Panc1 (cell line): ENCODE measurements at regions not wholly inside any gene's neighbourhood (a gene's known extent, or its start where the extent isn't known, plus 50 kb on each side); places are given as distances from the start of the nearest gene placed in this dataset.

ENCODE experiments used
- ATAC-seq: fragments of 200-7000 bp; cut with Tn5 transposase; 2 replicates; pipeline ENCODE4 v1.9.1; 2020; ENCODE audit warnings: mild to moderate bottlenecking, moderate library complexity
- BruUV-seq: library from RNA; stranded (reverse); fragments of 400-500 nt; replicated peaks from 2 replicates; lab custom pipeline; 2021; lab: Mats Ljungman, UMichigan
- CTCF ChIA-PET: fragments of 300-600 bp; sonication (Branson Sonifier 250); formaldehyde crosslinking; loops from one replicate; lab custom pipeline; 2022; ENCODE audit warnings: antibody characterized with exemption; lab: Charles Lee
- POLR2A ChIA-PET: fragments of 300-600 bp; sonication (Branson Sonifier 250); formaldehyde crosslinking; loops from one replicate; lab custom pipeline; 2022; ENCODE audit warnings: antibody characterized with exemption; lab: Charles Lee
- DNase-seq: peaks from one replicate; pipeline ENCODE4 v3.0.0-alpha.2; 2010; ENCODE audit warnings: low read depth, low spot score
- H3K27ac ChIP-seq: 2 replicates; pipeline ENCODE4 v1.5.1; 2011; ENCODE audit warnings: mild to moderate bottlenecking, low read length, inconsistent platforms
- H3K27me3 ChIP-seq: fragments of 200-500 bp; sonication (Bioruptor generic); 2 replicates; pipeline ENCODE4 v1.6.0; 2014; ENCODE audit warnings: low read length, inconsistent platforms; ENCODE audit not compliant: control insufficient read depth, insufficient read depth
- H3K36me3 ChIP-seq: fragments of 200-500 bp; sonication (Bioruptor generic); 2 replicates; pipeline ENCODE4 v1.5.1; 2014; ENCODE audit warnings: inconsistent platforms, mild to moderate bottlenecking, low read length, moderate library complexity; ENCODE audit not compliant: control insufficient read depth, insufficient read depth
- H3K4me1 ChIP-seq: 2 replicates; pipeline ENCODE4 v1.5.1; 2011; ENCODE audit warnings: inconsistent platforms, mild to moderate bottlenecking, low read length, moderate library complexity; ENCODE audit not compliant: control insufficient read depth, insufficient read depth
- H3K4me3 ChIP-seq, 2 experiments: 2 replicates each; pipeline ENCODE4 v1.5.1; 2011 to 2012; ENCODE audit warnings: low read depth in 2 of 2, low read length in 2 of 2, mild to moderate bottlenecking in 2 of 2, inconsistent platforms in 1 of 2, moderate library complexity in 1 of 2
- H3K9me3 ChIP-seq: fragments of 200-500 bp; sonication (Bioruptor generic); 2 replicates; pipeline ENCODE4 v1.5.1; 2014; ENCODE audit warnings: low read depth, mild to moderate bottlenecking, inconsistent platforms, low read length, moderate library complexity; ENCODE audit not compliant: control insufficient read depth, insufficient read depth
- POLR2AphosphoS5 ChIP-seq: IDR thresholded peaks from 2 replicates; pipeline ENCODE4 v1.6.1; 2012; ENCODE audit warnings: mild to moderate bottlenecking, low read depth, low read length, moderate library complexity
- SIN3A ChIP-seq: IDR thresholded peaks from 2 replicates; pipeline ENCODE4 v1.6.1; 2012; ENCODE audit warnings: low read depth, mild to moderate bottlenecking, low read length, moderate library complexity, borderline replicate concordance; ENCODE audit not compliant: insufficient read depth
- TCF7L2 ChIP-seq: IDR thresholded peaks from 2 replicates; pipeline ENCODE4 v1.6.1; 2011; ENCODE audit warnings: mild to moderate bottlenecking, low read depth, low read length, inconsistent platforms
- in situ Hi-C: cut with HindIII; loops from 2 replicates; pipeline ENCODE4 v1.10.0; 2016; ENCODE audit warnings: low sequenced_read_pairs, low pct_unique_long_range_greater_than_20kb
- intact Hi-C: fragments of 100-400 bp; cut with micrococcal nuclease; formaldehyde crosslinking; loops from one replicate; pipeline ENCODE4 v1.10.0; 2022; ENCODE audit not compliant: unreplicated experiment
- TF ChIP-seq, protein P1 (sequence below), 2 experiments: IDR thresholded peaks; 2 replicates each; pipeline ENCODE4 v1.6.1; 2011 to 2012; ENCODE audit warnings: low read depth in 2 of 2, control low read depth in 1 of 2, low read length in 1 of 2, mild to moderate bottlenecking in 1 of 2, moderate library complexity in 1 of 2; ENCODE audit not compliant: insufficient read depth in 1 of 2
- TF ChIP-seq, protein P2 (sequence below): fragments of 450-650 bp; IDR thresholded peaks from 2 replicates; pipeline ENCODE4 v1.5.1; 2017; ENCODE audit warnings: mild to moderate bottlenecking

- Histone ChIP-seq H3K27me3 (no peaks in the 10 kb centered on the region), H3K36me3 (no peaks in the 10 kb centered on the region), H3K27ac (no peak overlapping the region), H3K9me3 (no peaks in the 10 kb centered on the region), H3K4me3 (no peak overlapping the region), H3K4me1 (no peaks in the 10 kb centered on the region)
- ChIA-PET POLR2A (no interaction called here), CTCF (no interaction called here)
- DNase-seq (no peak), ATAC-seq (no peak)
- no TSS peak for BruUV-seq
- intact Hi-C loops (no loop called here), in situ Hi-C loops (no loop called here)
- TF ChIP-seq, protein P1, sequence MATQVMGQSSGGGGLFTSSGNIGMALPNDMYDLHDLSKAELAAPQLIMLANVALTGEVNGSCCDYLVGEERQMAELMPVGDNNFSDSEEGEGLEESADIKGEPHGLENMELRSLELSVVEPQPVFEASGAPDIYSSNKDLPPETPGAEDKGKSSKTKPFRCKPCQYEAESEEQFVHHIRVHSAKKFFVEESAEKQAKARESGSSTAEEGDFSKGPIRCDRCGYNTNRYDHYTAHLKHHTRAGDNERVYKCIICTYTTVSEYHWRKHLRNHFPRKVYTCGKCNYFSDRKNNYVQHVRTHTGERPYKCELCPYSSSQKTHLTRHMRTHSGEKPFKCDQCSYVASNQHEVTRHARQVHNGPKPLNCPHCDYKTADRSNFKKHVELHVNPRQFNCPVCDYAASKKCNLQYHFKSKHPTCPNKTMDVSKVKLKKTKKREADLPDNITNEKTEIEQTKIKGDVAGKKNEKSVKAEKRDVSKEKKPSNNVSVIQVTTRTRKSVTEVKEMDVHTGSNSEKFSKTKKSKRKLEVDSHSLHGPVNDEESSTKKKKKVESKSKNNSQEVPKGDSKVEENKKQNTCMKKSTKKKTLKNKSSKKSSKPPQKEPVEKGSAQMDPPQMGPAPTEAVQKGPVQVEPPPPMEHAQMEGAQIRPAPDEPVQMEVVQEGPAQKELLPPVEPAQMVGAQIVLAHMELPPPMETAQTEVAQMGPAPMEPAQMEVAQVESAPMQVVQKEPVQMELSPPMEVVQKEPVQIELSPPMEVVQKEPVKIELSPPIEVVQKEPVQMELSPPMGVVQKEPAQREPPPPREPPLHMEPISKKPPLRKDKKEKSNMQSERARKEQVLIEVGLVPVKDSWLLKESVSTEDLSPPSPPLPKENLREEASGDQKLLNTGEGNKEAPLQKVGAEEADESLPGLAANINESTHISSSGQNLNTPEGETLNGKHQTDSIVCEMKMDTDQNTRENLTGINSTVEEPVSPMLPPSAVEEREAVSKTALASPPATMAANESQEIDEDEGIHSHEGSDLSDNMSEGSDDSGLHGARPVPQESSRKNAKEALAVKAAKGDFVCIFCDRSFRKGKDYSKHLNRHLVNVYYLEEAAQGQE (IDR thresholded peaks at IDR 0.05; ENCODE audit: insufficient read depth in 1 of 2, low read depth in 2 of 2, low read length in 1 of 2) = no peak
- TF ChIP-seq, protein P2, sequence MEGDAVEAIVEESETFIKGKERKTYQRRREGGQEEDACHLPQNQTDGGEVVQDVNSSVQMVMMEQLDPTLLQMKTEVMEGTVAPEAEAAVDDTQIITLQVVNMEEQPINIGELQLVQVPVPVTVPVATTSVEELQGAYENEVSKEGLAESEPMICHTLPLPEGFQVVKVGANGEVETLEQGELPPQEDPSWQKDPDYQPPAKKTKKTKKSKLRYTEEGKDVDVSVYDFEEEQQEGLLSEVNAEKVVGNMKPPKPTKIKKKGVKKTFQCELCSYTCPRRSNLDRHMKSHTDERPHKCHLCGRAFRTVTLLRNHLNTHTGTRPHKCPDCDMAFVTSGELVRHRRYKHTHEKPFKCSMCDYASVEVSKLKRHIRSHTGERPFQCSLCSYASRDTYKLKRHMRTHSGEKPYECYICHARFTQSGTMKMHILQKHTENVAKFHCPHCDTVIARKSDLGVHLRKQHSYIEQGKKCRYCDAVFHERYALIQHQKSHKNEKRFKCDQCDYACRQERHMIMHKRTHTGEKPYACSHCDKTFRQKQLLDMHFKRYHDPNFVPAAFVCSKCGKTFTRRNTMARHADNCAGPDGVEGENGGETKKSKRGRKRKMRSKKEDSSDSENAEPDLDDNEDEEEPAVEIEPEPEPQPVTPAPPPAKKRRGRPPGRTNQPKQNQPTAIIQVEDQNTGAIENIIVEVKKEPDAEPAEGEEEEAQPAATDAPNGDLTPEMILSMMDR = no peak
- TF ChIP-seq TCF7L2 (no peak), SIN3A (no peak), POLR2AphosphoS5 (no peak)
These were observed 352.4 kb downstream of the KIF16B start for GRCh38 chr20:16220826-16221225.

DNA sequence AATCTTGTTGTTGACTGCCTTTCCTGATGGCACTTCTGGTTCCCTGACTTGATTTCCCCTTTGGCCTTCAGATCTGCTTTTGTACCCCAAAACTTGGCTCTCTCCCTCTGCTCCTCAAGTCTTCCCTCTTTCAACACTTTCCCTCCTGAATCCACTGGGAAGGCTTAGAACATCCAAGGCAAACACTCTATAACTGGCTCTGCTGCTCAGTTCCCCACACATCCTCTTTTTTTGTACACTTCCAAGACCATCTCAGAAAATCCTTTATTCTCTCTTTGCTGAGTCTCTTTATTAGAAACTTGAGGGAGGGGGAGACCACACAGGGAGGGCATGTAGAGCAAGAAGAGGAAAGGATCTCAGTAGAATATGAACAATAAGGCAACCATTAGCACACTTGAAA lies 354.1 kb downstream of the KIF16B start:
- Histone ChIP-seq H3K4me3 (no peak overlapping the region), H3K9me3 (no peaks in the 10 kb centered on the region), H3K4me1 (no peaks in the 10 kb centered on the region), H3K27me3 (no peaks in the 10 kb centered on the region), H3K27ac (no peak overlapping the region), H3K36me3 (no peaks in the 10 kb centered on the region)
- ChIA-PET POLR2A (no interaction called here), CTCF (no interaction called here)
- in situ Hi-C loops = no loop called here
- no peak for ATAC-seq
- TF ChIP-seq TCF7L2 (no peak), SIN3A (no peak), POLR2AphosphoS5 (no peak)
- TF ChIP-seq, protein P2 = no peak
- TF ChIP-seq, protein P1 (IDR thresholded peaks at IDR 0.05; ENCODE audit: insufficient read depth in 1 of 2, low read depth in 2 of 2, low read length in 1 of 2) = no peak
- intact Hi-C loops = no loop called here
- DNase-seq = no peak
- BruUV-seq = no TSS peak
